ENCODE measurements at regions not wholly inside any gene's neighbourhood (a gene's known extent, or its start where the extent isn't known, plus 50 kb on each side); places are given as distances from the start of the nearest gene placed in this dataset.

DNA sequence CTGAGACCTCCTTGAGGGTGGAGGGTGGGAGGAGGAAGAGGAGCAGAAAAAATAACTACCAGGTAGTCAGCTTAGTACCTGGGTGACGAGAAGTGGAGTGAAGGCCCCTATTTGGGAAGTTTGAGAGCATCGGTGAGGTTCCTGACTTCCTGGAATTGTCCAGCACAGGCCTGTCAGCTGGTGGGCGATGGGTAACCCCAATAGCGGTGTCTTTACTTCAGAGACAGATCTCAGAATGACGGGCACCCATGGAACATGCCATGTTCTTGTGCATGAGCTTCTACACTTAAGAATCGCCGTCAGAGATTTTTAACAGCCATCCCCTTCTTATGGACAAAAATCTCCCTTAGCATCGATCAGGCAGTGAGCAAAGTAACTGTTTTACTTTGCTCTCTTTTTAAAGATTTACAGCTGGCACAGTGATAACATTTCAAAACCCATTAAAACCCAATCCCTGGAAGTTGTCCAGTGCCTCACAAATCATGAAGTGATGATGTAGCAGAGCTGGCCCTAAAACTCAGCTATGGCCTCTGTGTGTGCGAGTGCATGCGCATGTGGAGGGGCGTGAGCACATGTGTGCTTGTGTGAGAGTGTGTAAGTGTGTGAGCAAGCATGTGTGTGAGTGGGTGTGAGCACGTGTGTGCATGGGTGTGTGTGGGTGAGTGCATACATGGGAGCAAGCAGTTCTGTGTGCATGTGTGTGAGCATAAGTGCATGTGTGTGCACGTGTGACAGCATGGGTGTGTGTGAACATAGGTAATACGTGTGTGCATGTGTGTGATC is 85.2 kb downstream of the DLL1 start:
- TF ChIP-seq CTCF (IDR thresholded peaks at IDR 0.05; ENCODE audit: insufficient read depth, low read depth, low read length) (no peak), EZH2 (IDR thresholded peaks at IDR 0.05; ENCODE audit: insufficient read depth, low read length) (no peak)

Measured in astrocyte (in vitro differentiated cells and primary cell).